Amniotic stem cell (primary cell): ENCODE measurements at regions not wholly inside any gene's neighbourhood (a gene's known extent, or its start where the extent isn't known, plus 50 kb on each side); places are given as distances from the start of the nearest gene placed in this dataset.
"Not testable (repeated sequence)": the region's sequence is repeated elsewhere in the genome, so short reads cannot be mapped to it uniquely, and the experiment has no call there.

Experiments used
- DNase-seq: peaks from one replicate; lab custom pipeline; 2025; lab: John Stamatoyannopoulos, UW

DNA sequence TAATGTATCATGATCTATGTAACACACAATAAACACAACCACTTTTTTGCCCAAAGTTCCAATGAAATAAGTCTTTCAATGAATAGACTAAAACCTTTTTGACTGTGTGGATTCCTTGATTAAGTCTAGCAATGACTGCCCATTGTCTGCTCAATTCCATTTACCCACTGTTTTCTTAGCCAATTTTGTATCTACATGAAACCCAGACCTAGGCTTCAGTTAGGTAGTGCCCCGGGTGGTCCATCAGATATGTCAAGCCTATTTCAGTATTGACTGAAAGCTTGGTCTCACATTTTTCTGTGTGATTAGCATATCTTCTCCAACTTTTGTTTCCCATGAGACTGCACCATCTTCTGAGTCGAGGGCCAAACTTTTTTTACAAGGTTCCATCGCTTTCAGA is 615.0 kb downstream of the C6orf118 start:
- DNase-seq, result no peak

DNA sequence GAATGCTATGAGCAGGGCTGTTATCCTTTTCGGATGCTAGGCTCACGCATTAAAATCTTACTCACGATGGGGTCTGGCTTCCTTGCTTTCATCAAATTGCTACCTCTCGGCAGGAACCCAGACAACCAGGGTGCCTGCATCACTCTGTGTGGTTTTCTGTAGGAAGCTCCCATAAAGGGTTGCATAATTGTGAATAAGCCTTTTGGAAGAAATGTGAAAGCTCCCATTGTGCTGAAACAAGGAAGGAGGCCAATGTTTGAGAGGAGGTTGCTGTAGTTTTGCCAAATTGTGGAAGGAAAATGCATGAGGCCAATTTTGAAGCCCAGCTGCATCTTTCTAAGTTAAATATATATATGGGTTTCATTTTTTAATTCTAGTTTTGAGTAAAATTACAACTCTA is 615.5 kb downstream of the C6orf118 start:
- DNase-seq, result no peak

DNA sequence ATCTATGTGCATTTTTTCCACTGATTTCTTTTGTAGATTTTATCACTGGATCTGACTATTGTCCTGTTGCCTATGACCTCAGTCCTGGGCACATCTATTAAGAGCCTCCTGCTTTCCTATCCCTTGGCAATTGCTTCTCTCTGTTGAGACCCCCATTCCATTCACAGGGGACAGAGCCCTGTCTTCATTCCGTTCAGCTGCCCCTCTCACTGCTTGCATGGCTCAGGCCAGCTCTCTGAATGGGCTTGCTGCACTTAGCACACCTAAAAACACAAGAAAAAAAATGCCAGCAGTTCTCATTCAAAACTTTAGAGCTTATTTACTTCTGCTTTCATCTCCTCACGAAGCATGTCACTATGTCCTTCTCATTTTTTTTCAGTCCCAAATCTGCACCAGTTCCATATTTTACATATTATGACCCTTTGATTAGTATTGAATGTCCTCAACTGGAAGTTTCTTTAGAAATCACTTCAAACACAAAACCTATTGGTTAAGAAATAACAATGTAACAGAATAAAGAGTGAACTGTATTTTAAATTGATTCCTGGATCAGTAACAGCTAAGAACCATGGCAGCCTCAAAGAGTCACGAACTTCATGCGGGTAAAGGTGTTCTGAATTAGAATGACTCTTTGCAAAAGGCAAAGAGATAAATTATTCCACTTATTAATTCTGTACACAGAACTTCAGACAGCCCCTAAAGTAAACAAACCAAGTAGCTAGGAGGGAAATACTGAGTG is 616.5 kb downstream of the C6orf118 start:
- DNase-seq, result no peak

DNA sequence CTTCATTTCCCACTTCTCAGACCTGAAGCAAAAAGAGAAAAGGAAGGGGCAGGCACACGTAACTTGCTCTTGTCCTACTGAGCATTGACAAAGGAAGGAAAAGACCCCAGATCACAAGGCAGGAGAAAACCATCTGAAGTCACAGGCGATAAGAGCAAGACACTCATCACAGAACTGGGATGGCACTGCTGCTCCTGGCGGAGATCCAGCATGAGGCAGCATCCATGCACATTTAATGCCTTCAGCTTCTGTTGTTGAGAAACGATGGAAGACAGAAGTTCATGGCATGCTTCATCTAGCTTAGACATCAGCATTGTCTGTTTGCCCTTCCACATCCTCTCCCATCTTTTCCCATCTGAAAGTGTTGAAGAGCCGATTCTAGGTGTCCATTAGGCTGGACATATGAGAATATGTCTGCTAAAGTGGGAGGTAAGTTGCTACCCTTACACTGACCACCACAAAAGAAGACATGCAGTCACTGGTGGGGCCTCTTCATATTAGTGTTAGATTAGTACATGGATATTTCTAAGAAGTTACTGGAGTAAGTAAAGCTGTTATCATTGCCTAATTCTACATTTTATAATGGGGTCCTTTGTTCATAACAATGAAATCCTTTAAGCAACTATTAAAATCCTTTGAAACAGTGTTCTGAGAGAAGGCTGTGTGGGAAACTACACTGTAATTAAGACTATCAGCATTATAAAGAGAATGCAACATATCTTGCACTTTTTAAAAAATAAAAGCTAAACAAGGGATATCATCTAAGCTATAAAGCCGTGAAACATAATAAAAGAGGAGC is 618.5 kb downstream of the C6orf118 start:
- no peak for DNase-seq

DNA sequence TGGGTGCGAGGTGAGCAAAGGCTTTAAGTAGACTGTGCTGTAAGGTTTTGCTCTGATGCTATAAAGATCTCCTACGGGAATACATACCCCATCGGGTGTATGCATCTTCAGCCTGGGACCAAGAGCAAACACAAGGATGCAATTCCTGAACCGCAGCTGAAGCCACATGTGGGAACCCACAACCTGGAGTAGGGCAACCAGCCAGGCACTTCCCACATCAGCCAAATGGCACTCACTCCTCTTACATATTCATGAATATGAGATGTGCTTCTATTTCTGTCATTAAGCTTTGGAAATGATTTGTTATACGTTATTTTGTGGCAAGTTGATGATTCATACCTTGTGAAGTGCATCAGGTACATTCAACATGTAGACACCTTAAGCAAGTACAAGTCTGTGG is 619.2 kb downstream of the C6orf118 start:
- no peak for DNase-seq

DNA sequence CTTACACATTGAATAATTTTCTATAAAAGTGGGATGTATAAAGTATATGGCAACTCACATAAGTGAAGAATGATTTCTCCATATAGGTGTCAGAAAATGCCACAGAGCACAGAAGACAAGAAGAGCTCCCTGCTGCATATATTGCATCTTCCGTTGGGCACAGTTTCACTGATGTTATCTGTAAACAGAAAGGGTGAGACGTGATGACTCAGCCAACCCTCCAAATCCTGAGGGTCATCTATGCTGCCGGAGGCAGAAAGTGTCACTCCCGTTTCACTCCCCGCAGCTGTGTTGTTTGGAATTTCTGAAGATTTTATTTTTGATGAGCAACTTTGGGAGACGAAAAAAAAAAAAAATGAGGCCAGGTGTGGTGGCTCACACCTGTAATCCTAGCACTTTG is 644.1 kb downstream of the C6orf118 start:
- no peak for DNase-seq

DNA sequence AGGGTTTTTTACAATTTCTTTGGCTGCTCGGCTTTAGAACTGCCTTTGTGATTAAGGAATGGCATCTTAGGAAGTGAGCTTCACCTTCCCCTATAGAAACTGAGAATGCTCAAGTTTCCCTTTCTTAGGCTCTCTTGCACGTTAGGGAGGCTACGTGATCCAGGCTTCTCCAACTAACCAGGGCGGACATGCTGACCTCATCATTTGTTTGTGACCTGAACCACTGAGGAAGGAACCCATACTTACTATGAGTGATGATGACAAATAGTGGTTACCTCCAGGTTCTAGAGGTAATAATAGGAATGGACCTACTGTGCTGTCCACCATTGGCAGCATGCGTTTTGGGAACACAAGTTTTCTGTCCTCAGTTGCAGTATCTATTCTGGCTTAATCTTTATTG is 645.8 kb downstream of the C6orf118 start:
- DNase-seq, result no peak

DNA sequence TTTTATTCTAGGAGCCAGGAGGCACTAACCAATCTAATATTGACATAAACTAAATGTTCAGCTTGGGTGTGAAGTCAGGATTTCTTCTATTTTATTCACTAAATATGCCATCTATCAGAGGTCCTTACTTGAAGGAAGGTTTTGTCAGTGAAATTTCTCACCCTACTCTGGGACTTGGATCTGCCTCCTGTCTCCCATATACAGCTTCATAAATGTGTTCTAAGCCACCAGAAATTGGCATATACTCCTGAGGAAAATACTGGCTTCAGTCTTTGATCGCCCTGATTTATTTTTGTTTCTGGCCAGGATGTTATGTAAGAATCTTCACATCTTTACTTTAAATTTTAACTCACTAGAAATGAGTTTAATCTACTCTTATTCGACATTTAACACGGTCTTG is 647.7 kb downstream of the C6orf118 start:
- no peak for DNase-seq

DNA sequence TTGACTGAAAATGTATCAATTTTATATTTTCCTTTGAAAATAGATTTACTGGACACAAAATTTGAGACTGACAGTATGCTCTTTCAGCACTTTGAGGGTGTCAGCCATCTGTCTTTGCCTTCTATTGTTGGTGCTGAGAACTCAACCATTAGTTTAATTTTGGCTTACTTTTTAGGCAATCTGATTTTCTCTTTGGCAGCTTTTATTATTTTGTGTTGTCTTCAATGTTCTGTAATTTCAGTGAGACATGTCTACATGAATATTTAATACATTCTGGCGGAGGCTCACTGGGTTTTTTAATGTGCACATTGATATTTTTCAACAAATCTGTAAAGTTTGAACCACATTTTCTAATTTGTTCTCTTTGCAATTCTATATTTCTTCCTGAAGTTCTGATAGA is 648.6 kb downstream of the C6orf118 start:
- DNase-seq, result no peak

DNA sequence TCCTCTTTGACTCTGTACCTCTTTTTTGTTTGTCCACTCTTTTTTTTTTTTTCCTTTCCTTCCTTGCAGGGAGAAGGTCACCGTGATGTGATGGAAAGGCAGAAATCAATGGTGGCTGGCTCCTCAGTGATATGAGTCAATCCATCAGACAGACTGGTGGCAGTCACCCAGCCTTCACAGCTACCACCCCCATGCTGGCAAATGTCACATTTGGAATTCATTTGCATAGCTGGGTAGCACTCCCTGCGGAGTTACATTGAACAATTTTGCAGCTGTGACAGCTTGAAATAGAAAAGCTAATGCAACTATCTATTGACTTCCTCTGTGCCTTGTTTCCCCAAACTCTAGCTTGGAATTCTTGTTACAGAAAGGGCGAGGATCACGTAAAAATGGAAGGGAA is 668.4 kb downstream of the C6orf118 start:
- no peak for DNase-seq

DNA sequence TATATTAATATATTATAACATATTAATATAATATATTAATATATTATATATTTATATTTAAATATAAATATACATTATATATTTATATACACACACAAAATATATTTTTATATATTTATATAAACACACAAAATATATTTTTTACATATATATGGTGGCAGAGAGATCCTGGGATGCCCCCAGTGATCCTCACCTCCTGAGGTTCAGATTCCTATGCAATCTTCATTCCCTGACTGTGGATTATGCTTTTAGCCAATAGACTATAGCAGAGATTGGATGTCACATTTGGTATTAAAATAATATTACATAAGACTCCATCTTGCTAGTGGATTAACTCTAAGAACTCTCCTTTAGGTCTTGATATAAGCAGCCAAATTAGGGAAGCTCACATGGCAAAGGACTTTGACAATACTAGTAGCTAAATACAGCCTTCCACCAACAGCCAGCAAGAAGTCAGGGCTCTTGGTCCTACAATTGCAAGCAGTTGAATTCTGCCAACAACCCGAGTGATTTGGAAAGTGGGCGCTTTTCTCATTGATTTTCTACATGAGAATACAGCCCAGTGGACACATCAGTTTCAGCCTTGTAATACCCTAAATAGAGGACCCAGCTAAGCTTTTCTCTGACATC is 681.0 kb downstream of the C6orf118 start:
- DNase-seq, result no peak

DNA sequence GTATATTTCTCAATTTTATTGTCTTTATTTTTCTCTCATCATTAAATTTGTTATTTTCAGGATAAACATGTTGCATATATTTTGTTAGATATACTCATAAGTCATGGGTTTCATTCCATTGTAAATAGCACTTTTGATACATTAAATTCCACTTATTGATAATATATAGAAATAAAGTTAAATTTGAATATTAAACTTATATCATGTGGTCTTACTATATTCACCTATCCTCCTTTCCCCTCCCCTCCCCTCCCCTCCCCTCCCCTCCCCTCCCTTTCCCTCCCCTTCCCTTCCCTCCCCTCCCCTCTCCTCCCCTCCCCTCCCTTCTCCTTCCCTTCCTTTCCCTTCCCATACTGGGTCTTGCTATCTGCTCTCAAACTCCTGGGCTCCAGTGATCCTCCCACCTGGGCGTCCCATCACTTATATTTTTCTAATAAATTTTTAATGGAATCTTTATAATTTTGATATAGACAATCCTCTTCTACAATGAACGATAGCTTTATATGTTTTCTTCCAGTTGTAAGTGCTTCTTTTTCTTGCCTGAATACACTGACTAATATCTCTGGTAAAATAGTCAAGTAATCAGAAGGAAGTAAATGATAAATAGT is 692.4 kb downstream of the C6orf118 start:
- no peak for DNase-seq

DNA sequence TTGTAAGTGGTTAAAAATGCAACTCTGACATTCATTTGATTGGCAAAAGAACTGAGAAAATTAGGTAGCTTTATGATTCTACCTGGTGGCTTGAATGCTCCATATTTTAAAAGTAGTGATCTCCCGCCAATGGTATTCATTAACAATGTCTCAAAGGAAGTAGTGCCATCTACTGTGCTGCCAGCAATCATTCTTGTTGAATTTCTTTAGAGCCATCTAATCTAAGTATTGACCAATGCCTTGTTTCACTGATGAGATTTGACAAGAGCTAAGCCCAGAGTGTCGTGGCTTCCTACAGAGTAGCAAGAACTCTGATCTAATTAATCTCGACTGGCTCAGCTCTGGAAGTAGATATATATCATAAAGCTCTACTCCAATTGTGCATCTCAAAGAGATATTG is 696.7 kb downstream of the C6orf118 start:
- DNase-seq, result no peak

DNA sequence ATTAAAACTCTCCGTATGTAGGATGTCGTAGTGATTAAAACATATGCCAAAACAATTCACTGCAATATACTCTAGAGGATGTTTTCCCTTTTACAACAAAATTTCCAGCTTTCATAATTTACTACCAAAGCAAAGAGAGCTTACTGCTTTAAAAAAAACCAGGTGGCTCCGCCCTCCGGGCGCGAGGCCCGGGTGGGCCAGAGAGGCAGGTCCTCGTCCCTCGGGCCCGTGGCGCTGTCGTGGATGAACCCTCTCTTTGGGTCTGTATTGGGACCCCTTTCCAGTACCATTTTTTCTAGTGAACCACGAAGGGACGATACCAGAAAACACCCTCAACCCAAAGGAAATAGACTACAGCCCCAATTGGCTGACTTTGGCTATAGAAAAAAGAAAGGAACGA is 698.5 kb downstream of the C6orf118 start:
- not testable (repeated sequence) for DNase-seq

DNA sequence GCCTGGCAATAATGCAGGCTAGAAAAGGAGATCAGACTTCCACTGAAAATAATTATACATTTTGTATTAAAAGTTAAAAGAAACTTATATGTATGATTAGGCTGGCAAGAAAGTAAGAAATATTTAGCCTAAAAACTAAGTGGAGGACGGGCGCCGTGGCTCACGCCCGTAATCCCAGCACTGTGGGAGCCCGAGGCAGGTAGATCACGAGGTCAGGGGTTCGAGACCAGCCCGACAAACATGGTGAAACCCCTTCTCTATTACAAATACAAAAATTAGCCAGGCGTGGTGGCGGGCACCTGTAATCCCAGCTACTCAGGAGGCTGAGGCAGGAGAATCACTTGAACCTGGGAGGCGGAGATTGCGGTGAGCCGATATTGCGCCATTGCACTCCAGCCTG is 707.0 kb downstream of the C6orf118 start:
- DNase-seq, result not testable (repeated sequence)

DNA sequence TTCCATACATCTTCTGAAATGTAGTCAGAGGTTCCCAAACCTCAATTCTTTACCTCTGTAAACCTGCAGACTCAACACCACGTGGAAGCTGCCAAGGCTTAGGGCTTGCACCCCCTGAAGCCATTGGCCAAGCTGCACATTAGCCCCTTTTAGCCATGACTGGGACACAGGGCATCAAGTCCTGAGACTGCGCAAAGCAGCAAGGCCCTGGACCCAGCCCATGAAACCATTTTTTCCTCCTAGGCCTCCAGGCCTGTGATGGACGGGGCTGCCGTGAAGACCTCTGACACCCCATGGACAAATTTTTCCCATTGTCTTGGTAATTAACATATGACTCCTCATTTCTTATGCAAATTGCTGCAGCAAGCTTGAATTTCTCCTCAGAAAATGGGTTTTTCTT is 727.8 kb downstream of the C6orf118 start:
- no peak for DNase-seq

DNA sequence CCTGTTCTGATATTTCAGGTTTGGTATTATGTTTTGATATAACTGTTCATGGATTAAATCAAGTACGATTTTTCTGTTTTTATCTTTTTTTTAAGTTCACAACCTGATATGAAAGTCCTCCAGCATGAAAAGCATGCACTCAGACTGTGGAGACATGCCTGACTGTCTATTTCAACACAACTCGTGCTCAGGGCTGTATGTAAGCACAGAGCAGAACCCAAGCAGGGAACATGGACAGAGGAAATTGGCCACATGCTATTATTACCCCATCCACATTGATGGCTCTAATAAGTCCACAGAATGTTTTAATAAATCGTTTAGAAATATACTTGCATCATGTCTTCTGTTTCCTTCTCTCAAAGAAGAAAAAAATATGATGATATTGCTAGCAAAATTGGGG is 730.4 kb downstream of the C6orf118 start:
- no peak for DNase-seq

DNA sequence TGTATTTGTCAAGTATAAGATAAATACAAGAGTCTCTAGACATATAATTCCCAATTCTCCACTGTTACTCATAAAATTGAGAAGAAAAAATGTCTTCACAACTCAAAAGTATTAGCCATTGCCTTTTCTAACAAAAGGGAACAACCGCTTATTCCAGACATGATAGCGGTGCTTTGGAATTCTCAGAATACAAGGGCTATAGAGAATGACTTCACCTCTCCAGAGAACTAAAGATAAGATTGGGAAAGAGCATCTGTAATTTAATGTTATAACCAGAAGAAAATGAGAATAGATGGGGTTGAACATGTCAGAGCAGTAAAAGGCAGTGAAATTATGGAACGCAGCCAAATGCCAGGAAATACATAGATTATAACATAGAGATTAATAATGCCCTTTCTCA is 730.8 kb downstream of the C6orf118 start:
- DNase-seq, result no peak

DNA sequence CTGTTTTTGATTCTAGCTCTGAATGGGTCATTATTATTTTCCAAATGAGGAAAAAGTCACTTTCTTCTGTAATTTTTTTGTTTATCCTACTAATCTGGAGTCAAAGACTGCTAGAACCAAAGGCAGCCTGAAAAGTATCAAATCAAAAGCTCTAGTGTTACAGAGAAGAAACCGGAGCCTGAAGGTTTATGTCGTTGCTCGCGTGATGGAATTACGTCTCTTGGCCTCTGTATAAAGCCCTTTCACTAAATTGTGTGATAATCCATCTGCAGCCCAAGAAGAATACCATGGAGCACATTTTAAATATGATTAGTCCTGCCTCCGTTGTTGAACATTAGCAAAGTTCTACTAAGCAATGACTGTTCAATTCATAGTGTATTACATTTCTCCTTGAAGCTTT is 738.6 kb downstream of the C6orf118 start:
- no peak for DNase-seq

DNA sequence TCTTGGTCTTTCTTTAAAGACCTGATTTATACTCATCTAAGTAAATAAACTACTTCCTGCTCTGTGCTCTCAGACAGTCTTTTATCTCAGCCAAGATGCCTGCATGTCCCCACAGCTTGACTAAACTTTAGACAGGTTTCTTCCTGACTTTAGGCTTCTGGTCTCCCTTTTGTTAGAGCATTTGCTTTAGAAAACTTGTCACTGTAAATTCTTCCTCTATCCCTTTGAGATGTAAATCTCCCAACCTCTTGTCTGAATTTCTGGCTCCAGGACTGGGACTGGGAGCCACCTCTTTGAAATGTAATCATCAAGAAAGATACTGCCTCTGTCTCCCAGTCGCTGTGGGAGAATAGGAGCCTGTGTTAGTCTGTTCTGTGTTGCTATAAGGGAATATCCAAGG is 739.9 kb downstream of the C6orf118 start:
- DNase-seq, result no peak

DNA sequence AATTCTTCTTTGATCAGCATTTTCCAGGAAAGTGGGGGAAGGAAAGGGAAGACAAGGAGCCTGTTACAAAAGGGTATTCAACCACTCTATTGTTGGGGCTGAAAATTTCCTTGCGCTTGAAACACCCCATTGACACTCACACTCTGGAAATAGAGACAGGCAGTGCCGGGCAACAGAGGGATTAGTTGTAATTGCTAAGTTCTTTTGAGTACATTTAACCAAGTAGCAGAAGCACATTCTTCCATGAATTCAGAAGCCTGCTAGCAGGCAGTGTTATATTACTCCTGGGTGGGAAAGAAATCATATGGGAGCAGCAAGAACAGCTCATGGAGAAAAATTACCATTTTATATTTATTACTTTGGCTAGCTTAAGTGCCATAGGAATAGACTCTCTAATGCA is 745.5 kb downstream of the C6orf118 start:
- no peak for DNase-seq

DNA sequence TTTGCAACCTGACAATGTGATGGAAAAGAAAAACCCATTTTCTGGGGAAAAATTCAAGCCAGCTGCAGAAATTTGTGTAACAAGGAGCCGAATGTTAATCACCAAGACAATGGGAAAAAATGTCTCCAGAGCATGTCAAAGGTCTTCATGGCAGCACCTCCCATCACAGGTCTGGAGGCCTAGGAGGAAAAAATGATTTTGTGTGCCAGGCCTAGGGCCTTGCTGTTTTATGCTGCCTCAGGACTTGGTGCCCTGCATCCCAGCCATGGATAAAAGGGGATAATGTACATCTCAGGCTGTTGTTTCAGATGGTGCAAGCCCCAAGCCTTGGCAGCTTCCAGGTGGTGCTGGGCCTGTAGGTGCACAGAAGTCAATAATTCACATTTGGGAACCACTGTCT is 747.7 kb downstream of the C6orf118 start:
- DNase-seq, result no peak
